Neural progenitor cell (in vitro differentiated cells): ENCODE measurements at regions not wholly inside any gene's neighbourhood (a gene's known extent, or its start where the extent isn't known, plus 50 kb on each side); places are given as distances from the start of the nearest gene placed in this dataset.

Experiments used
- CTCF ChIP-seq: fragments of 200-600 bp; sonication (generic); IDR thresholded peaks from 2 replicates; pipeline ENCODE4 v1.5.1; 2017; ENCODE audit warnings: antibody characterized with exemption, mild to moderate bottlenecking
- EZH2 ChIP-seq: fragments of 200-600 bp; sonication (generic); IDR thresholded peaks from 2 replicates; pipeline ENCODE4 v1.6.1; 2017; ENCODE audit warnings: antibody characterized with exemption, mild to moderate bottlenecking, moderate library complexity
- EZH2phosphoT487 ChIP-seq: fragments of 200-600 bp; sonication (generic); IDR thresholded peaks from 2 replicates; pipeline ENCODE4 v1.6.1; 2017; ENCODE audit warnings: antibody characterized with exemption

- TF ChIP-seq EZH2phosphoT487 (no peak), EZH2 (no peak), CTCF (no peak)
These were observed 1920.0 kb upstream of the RAG2 start for GRCh38 chr11:38517991-38518390.
